ENCODE measurements at regions not wholly inside any gene's neighbourhood (a gene's known extent, or its start where the extent isn't known, plus 50 kb on each side); places are given as distances from the start of the nearest gene placed in this dataset.

DNA sequence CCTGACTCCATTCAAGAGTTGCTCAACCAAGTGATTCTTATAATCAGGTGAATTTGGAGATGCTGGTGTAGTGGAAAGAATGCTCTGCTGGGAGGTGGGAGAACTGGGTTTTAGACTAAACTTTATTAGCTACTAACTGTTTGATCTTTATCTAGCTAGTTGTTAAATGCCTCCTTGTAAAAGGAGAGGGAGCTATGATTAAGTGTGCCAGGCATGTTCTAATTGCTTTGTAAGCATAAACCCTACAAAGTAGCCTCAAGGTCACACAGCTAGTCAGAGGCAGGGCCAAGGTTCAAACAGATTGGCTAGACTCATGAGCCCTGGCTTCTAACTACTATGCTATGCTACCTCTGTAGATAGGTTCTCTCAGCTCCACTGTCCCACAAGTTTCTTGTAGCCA, 105.5 kb downstream of the NXPE2 start:
- no peak for TF ChIP-seq YY1 (IDR thresholded peaks at IDR 0.05; ENCODE audit: insufficient read depth, insufficient read length)
- TF ChIP-seq ZNF274 (IDR thresholded peaks at IDR 0.05; ENCODE audit: low read depth, low read length): no peak

All from NT2/D1 (cell line).